Tibial nerve (tissue), 3 donors: ENCODE measurements at regions not wholly inside any gene's neighbourhood (a gene's known extent, or its start where the extent isn't known, plus 50 kb on each side); places are given as distances from the start of the nearest gene placed in this dataset.

ENCODE experiments used
- POLR2A ChIP-seq, 2 donors: fragments of 450-650 bp; IDR thresholded peaks; one replicate each; pipeline ENCODE4 v1.6.1; 2017; ENCODE audit warnings: antibody characterized with exemption in 2 of 2, mild to moderate bottlenecking in 2 of 2, moderate library complexity in 2 of 2
- TF ChIP-seq, protein P1 (sequence below), 5 experiments: fragments of 200-600 bp in 3 of 5; fragments of 450-650 bp in 2 of 5; sonication (generic) in 3 of 5; IDR thresholded peaks; one replicate each; pipeline ENCODE4 v1.5.1; 2016 to 2019; ENCODE audit warnings: antibody characterized with exemption in 5 of 5, mild to moderate bottlenecking in 3 of 5, moderate library complexity in 2 of 5

DNA sequence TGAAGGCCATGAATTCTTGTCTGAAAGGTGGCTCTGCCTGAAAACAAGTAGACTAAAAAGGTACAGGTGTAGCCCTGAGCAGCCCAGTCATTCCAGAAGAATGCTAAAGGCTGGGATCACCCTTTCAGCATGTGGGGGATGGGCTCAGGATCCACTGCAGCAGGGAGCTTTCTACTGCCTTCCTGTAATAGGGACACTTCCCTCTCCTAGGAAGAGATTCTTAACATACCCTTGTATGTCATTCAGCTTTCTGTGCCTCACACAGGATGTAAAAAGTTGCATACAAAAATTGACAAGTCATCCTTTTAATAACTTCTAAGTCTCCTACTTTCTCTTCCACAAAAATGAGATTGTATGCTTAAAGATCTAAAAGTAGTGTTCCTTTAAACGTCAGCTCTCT is 123.3 kb downstream of the ZNF518B start:
- TF ChIP-seq, protein P1, sequence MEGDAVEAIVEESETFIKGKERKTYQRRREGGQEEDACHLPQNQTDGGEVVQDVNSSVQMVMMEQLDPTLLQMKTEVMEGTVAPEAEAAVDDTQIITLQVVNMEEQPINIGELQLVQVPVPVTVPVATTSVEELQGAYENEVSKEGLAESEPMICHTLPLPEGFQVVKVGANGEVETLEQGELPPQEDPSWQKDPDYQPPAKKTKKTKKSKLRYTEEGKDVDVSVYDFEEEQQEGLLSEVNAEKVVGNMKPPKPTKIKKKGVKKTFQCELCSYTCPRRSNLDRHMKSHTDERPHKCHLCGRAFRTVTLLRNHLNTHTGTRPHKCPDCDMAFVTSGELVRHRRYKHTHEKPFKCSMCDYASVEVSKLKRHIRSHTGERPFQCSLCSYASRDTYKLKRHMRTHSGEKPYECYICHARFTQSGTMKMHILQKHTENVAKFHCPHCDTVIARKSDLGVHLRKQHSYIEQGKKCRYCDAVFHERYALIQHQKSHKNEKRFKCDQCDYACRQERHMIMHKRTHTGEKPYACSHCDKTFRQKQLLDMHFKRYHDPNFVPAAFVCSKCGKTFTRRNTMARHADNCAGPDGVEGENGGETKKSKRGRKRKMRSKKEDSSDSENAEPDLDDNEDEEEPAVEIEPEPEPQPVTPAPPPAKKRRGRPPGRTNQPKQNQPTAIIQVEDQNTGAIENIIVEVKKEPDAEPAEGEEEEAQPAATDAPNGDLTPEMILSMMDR (IDR thresholded peaks at IDR 0.05): no peak
- TF ChIP-seq POLR2A (IDR thresholded peaks at IDR 0.05): no peak
